ENCODE measurements at regions not wholly inside any gene's neighbourhood (a gene's known extent, or its start where the extent isn't known, plus 50 kb on each side); places are given as distances from the start of the nearest gene placed in this dataset.
A peak's percentile ranks its signal among the peaks of the same experiment; 100 is the strongest.

DNA sequence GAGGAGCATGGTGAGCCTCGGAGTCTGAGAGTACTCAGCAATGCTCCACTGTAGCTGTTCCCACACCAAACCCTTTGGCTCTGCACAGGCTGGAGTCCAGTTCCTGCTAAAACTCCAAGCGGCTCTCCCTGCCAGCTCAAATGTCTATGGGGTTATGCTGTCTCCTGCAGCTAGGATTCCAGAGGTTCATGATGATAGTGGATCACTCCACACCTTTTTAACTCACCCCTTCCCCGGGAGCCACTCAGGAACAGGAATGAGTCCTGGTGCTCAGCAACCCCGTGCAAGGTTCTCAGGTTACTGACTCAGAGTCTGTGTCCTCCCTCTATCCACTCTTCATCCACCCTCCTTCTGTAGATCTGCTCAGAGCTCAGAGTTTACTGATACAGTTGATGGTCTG lies 410.0 kb downstream of the CDH19 start:
- no peaks in the 10 kb centered on the region for H3K27me3 ChIP-seq (ENCODE audit: low read length)
- no peaks in the 10 kb centered on the region for H3K9me2 ChIP-seq (replicated peaks; ENCODE audit: insufficient read depth, low read length)
- no peaks in the 10 kb centered on the region for H4K20me1 ChIP-seq (ENCODE audit: low read depth, low read length)
- H3K4me2 ChIP-seq (ENCODE audit: low read depth, low read length, poor library complexity, severe bottlenecking): no peak overlapping the region
- H3F3A ChIP-seq (ENCODE audit: insufficient read depth): no peaks in the 10 kb centered on the region
- no peak overlapping the region for H3K27ac ChIP-seq (ENCODE audit: low read depth, low read length)
- H3K79me2 ChIP-seq (ENCODE audit: insufficient read depth, low read length): no peaks in the 10 kb centered on the region
- no peak overlapping the region for H3K9ac ChIP-seq (ENCODE audit: low read length)
- no peaks in the 10 kb centered on the region for H3K9me3 ChIP-seq (ENCODE audit: insufficient read depth, low read length)
- H3K4me3 ChIP-seq (ENCODE audit: insufficient read depth, low read length, poor library complexity, severe bottlenecking): no peak overlapping the region
- H3K36me3 ChIP-seq (ENCODE audit: low read length): no peaks in the 10 kb centered on the region
- TF ChIP-seq EZH2phosphoT487 (conservative IDR thresholded peaks at IDR 0.05; ENCODE audit: low read length): no peak
- no peak for TF ChIP-seq CTCF (IDR thresholded peaks at IDR 0.05; ENCODE audit: insufficient read depth, low read length, poor library complexity, severe bottlenecking)
- peak overlapping the region; percentile 38 for H2AFZ ChIP-seq (ENCODE audit: low read depth, low read length, severe bottlenecking)

DNA sequence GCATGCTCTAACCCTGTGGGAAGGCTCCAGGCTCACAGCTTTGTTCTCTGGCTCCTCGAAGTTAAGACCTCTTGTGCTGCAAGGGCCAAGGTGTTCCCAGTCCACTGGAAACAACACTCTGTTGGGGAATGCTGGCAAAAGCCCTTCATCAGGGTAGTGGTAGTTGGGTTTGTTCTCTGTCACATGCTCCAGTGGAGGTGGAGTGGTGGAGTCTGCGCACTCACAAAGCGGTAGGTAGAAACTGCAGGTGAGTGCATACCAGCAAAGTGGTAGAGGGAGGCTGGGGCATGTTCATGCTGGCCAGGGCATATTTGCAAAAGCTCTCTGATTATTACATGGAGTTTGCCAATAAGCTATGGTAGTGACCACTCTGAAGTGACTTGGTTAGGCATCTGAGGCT lies 410.5 kb downstream of the CDH19 start:
- Histone ChIP-seq H3K79me2 (ENCODE audit: insufficient read depth, low read length) (no peaks in the 10 kb centered on the region), H3K4me2 (ENCODE audit: low read depth, low read length, poor library complexity, severe bottlenecking) (no peak overlapping the region), H3K9ac (ENCODE audit: low read length) (no peak overlapping the region), H3K9me2 (replicated peaks; ENCODE audit: insufficient read depth, low read length) (no peaks in the 10 kb centered on the region), H3K9me3 (ENCODE audit: insufficient read depth, low read length) (no peaks in the 10 kb centered on the region), H4K20me1 (ENCODE audit: low read depth, low read length) (no peaks in the 10 kb centered on the region), H3F3A (ENCODE audit: insufficient read depth) (no peaks in the 10 kb centered on the region), H3K36me3 (ENCODE audit: low read length) (no peaks in the 10 kb centered on the region), H3K4me3 (ENCODE audit: insufficient read depth, low read length, poor library complexity, severe bottlenecking) (no peak overlapping the region), H3K27ac (ENCODE audit: low read depth, low read length) (no peak overlapping the region), H2AFZ (ENCODE audit: low read depth, low read length, severe bottlenecking) (peak overlapping the region; percentile 71), H3K27me3 (ENCODE audit: low read length) (no peaks in the 10 kb centered on the region)
- no peak for TF ChIP-seq CTCF (IDR thresholded peaks at IDR 0.05; ENCODE audit: insufficient read depth, low read length, poor library complexity, severe bottlenecking)
- no peak for TF ChIP-seq EZH2phosphoT487 (conservative IDR thresholded peaks at IDR 0.05; ENCODE audit: low read length)

- H3K9me2 ChIP-seq (replicated peaks; ENCODE audit: insufficient read depth, low read length): no peaks in the 10 kb centered on the region
- TF ChIP-seq CTCF (IDR thresholded peaks at IDR 0.05; ENCODE audit: insufficient read depth, low read length, poor library complexity, severe bottlenecking): no peak
- H3K4me2 ChIP-seq (ENCODE audit: low read depth, low read length, poor library complexity, severe bottlenecking): no peak overlapping the region
- H3K9me3 ChIP-seq (ENCODE audit: insufficient read depth, low read length): no peaks in the 10 kb centered on the region
- no peaks in the 10 kb centered on the region; the same call in 1 of the 2 replicates for H3F3A ChIP-seq (ENCODE audit: insufficient read depth)
- H4K20me1 ChIP-seq (ENCODE audit: low read depth, low read length): no peaks in the 10 kb centered on the region
- H3K79me2 ChIP-seq (ENCODE audit: insufficient read depth, low read length): no peaks in the 10 kb centered on the region
- H3K27me3 ChIP-seq (ENCODE audit: low read length): no peaks in the 10 kb centered on the region
- no peak overlapping the region for H3K27ac ChIP-seq (ENCODE audit: low read depth, low read length)
- no peaks in the 10 kb centered on the region for H3K36me3 ChIP-seq (ENCODE audit: low read length)
- H3K9ac ChIP-seq (ENCODE audit: low read length): no peak overlapping the region
- no peak overlapping the region for H3K4me3 ChIP-seq (ENCODE audit: insufficient read depth, low read length, poor library complexity, severe bottlenecking)
- no peak overlapping the region for H2AFZ ChIP-seq (ENCODE audit: low read depth, low read length, severe bottlenecking)
Measured at GRCh38 chr18:66168685-66169235, 417.9 kb downstream of the CDH7 start.
